ENCODE measurements at regions not wholly inside any gene's neighbourhood (a gene's known extent, or its start where the extent isn't known, plus 50 kb on each side); places are given as distances from the start of the nearest gene placed in this dataset.
A peak's percentile ranks its signal among the peaks of the same experiment; 100 is the strongest.
"Not testable (repeated sequence)": the region's sequence is repeated elsewhere in the genome, so short reads cannot be mapped to it uniquely, and the experiment has no call there.

DNA sequence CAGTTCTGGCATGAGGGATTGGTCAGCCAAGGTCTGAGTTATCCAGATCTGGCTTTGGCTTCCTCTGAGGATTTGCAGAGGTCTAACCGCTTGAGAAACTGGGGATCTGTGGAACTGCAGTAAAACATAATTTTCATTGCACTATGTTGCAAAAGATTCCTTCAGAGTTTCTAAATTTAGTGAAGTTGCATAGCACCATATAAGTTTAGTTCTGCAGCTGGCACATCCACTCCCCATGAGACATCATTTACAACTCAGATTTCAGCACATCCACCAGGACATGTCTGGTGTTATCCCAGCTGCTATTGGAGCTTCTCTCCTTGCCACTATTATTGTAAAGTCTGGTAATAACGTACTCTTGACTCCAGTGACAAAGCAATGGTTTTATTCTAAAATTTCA lies 181.5 kb downstream of the CWF19L2 start:
- ATAC-seq, result no peak
- intact Hi-C loops (cut with DNase I, micrococcal nuclease), result no loop called here
- DNase-seq, result no peak

DNA sequence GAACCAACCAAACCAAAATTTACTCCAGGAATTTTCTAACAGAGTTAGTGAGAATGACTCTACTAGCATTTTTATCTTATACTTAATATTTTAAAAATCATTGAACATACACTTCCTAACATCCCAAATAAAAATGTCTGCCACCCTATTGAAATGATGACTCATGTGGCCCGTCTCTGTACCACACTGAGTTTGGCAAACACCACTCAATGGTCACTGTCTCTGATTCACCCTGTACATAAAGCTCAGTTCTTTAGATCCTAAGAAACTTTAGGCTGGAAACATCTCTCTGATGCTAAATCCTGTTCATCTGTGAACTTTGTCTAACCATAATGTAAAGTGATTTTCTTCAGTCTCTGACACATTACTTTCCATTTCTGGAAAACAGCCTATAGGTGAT lies 182.0 kb downstream of the CWF19L2 start:
- intact Hi-C loops (cut with DNase I, micrococcal nuclease), result no loop called here
- ATAC-seq (no peak), DNase-seq (no peak)

- intact Hi-C loops (cut with DNase I, micrococcal nuclease), result no loop called here
- DNase-seq, result no peak
- ATAC-seq, result no peak
Measured at GRCh38 chr11:107274138-107274537, 183.5 kb downstream of the CWF19L2 start.

DNA sequence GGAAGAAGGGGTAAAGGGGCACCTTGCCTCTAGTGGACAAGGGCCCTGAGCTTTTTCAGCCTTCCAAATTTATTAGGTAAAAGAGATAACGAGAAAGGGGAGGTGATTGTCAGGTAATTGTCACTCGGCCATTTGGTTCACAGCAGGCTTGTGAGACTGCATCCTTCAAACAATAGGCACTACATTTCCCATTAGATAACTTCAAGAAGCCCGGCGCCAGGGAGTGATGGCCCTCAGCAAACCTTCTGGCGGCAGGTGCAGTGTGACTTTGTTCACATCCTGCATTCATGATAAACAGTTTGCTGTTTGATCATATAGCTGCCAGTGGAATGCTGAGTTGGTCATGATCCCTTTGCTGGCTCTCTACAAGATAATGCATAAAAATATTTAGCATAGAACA lies 185.1 kb downstream of the CWF19L2 start:
- no peak for ATAC-seq
- DNase-seq, result no peak
- intact Hi-C loops (cut with DNase I, micrococcal nuclease), result no loop called here

- intact Hi-C loops (cut with DNase I, micrococcal nuclease), result no loop called here
- DNase-seq, result no peak
- ATAC-seq, result peak; percentile 93
Measured at GRCh38 chr11:107271425-107271824, 186.2 kb downstream of the CWF19L2 start.

DNA sequence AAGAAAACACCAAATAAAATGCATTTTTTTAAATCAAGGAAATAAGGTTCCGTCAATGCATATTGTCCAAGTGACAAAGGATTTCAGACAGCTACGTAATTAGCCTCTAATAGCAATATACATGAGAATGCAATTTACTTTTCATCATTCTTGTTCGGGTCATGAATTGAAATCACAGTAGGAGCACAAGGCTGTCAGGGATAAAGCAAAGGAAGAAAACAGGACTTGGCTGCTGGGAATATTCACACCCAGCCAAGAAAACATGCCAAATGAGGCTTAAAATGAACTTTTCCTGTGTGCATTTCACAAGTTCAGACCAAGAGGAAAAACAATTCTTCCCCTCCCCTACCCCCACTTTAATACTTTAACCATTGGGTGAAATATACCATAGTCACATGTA lies 188.6 kb downstream of the CWF19L2 start:
- intact Hi-C loops (cut with DNase I, micrococcal nuclease), result no loop called here
- DNase-seq (no peak), ATAC-seq (no peak)

- intact Hi-C loops (cut with DNase I, micrococcal nuclease), result no loop called here
- ATAC-seq (no peak), DNase-seq (no peak)
Measured at GRCh38 chr11:107266455-107266854, 191.2 kb downstream of the CWF19L2 start.

DNA sequence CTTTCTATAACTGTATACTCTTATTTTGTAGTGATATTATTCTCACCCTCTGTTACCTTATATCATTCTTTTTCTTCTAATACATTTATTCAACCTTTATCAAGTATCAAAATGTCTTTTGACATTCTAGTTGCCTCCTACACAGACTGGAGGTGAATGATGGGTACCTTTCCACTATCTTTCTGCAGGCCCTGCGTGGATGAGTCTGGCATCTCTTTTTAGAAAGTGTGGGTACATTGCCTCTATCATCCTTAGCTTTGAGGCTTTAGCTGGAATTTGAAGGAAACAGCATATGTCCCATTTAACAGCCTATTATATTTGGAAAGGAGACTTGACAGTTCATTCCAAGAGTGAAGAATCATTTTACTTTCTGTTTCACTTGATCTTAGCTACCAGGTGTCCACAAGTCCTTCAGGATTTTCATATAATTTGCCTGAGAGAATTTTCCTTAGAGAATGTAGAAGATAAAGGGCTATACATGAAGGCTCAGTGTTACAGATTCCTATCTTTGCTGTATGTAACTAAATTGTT lies 192.0 kb downstream of the CWF19L2 start:
- intact Hi-C loops (cut with DNase I, micrococcal nuclease), result no loop called here
- DNase-seq (no peak), ATAC-seq (no peak)

- no peak for DNase-seq
- no peak for ATAC-seq
- intact Hi-C loops (cut with DNase I, micrococcal nuclease), result no loop called here
Measured at GRCh38 chr11:107263844-107264563, 193.6 kb downstream of the CWF19L2 start.

GRCh38 chr11:107259811-107260221 lies 197.8 kb downstream of the CWF19L2 start:
- no peak for ATAC-seq
- intact Hi-C loops (cut with DNase I, micrococcal nuclease), result no loop called here
- no peak for DNase-seq

- ATAC-seq (no peak), DNase-seq (no peak)
- intact Hi-C loops (cut with DNase I, micrococcal nuclease), result no loop called here
Measured at GRCh38 chr11:107257710-107258109, 199.9 kb downstream of the CWF19L2 start.

- DNase-seq; ATAC-seq; intact Hi-C loops (cut with DNase I, micrococcal nuclease): not testable (repeated sequence)
Measured at GRCh38 chr11:107253661-107254060, 204.0 kb downstream of the CWF19L2 start.

- ATAC-seq (no peak), DNase-seq (no peak)
- intact Hi-C loops (cut with DNase I, micrococcal nuclease), result no loop called here
Measured at GRCh38 chr11:107252429-107253161, 205.0 kb downstream of the CWF19L2 start.

GRCh38 chr11:107251298-107251697 lies 206.3 kb downstream of the CWF19L2 start:
- intact Hi-C loops (cut with DNase I, micrococcal nuclease), result no loop called here
- DNase-seq, result no peak
- ATAC-seq, result no peak

GRCh38 chr11:107250017-107250416 lies 207.6 kb downstream of the CWF19L2 start:
- DNase-seq, result no peak
- no peak for ATAC-seq
- intact Hi-C loops (cut with DNase I, micrococcal nuclease), result no loop called here

GRCh38 chr11:107249054-107249453 lies 208.6 kb downstream of the CWF19L2 start:
- DNase-seq, result no peak
- intact Hi-C loops (cut with DNase I, micrococcal nuclease), result no loop called here
- ATAC-seq, result no peak

GRCh38 chr11:107247167-107247861 lies 210.3 kb downstream of the CWF19L2 start:
- no peak for ATAC-seq
- no peak for DNase-seq
- intact Hi-C loops (cut with DNase I, micrococcal nuclease), result no loop called here

GRCh38 chr11:107243929-107244328 lies 213.7 kb downstream of the CWF19L2 start:
- intact Hi-C loops (cut with DNase I, micrococcal nuclease), result no loop called here
- DNase-seq, result no peak
- no peak for ATAC-seq

GRCh38 chr11:107232451-107232850 lies 214.2 kb upstream of the GUCY1A2 start:
- intact Hi-C loops (cut with DNase I, micrococcal nuclease), result no loop called here
- ATAC-seq (no peak), DNase-seq (no peak)

- ATAC-seq, result no peak
- DNase-seq, result no peak
- intact Hi-C loops (cut with DNase I, micrococcal nuclease), result no loop called here
Measured at GRCh38 chr11:107224836-107225235, 206.6 kb upstream of the GUCY1A2 start.
